ES-I3 (cell line): ENCODE measurements at regions not wholly inside any gene's neighbourhood (a gene's known extent, or its start where the extent isn't known, plus 50 kb on each side); places are given as distances from the start of the nearest gene placed in this dataset.
"Not testable (repeated sequence)": the region's sequence is repeated elsewhere in the genome, so short reads cannot be mapped to it uniquely, and the experiment has no call there.

Experiments
- H3K36me3 ChIP-seq: 2 replicates; pipeline ENCODE4 v1.6.1; 2013; ENCODE audit warnings: mild to moderate bottlenecking, low read length, control low read depth, moderate library complexity; ENCODE audit not compliant: insufficient read depth
- H3K4me1 ChIP-seq: 2 replicates; pipeline ENCODE4 v1.6.1; 2013; ENCODE audit warnings: mild to moderate bottlenecking, control low read depth, low read length; ENCODE audit not compliant: insufficient read depth
- H3K9ac ChIP-seq: 2 replicates; pipeline ENCODE4 v1.6.1; 2013; ENCODE audit warnings: low read depth, mild to moderate bottlenecking, low read length, moderate library complexity
- H3K9me3 ChIP-seq: 2 replicates; pipeline ENCODE4 v1.6.1; 2013; ENCODE audit warnings: mild to moderate bottlenecking, low read length, moderate library complexity; ENCODE audit not compliant: control insufficient read depth, insufficient read depth

DNA sequence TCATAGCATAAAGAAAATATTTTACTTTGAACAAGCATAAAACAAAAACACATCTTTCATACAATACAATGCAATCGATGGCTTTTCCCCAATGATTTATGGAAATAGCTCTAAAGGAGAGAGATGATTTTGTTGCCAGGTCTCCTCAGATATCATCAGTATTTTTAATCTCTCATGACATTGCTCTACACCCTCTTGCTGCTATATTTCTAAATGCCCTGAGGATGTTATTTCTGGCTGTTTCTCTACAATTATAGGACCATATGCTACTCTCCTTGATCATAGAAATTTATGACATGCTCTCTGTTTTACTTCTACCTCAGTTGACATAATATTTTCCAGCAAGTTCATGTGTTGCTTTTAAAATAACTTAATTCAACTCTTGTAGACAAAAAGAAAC is 654.9 kb upstream of the GBE1 start:
- Histone ChIP-seq H3K36me3 (no peaks in the 10 kb centered on the region), H3K9ac (no peak overlapping the region), H3K4me1 (peaks cover 5% of the 10 kb centered on the region; the same call in 1 of the 2 replicates), H3K9me3 (no peaks in the 10 kb centered on the region)

GRCh38 chr3:82413171-82413570 is 651.7 kb upstream of the GBE1 start:
- Histone ChIP-seq H3K4me1 (peaks cover 5% of the 10 kb centered on the region; the same call in 1 of the 2 replicates), H3K9ac (no peak overlapping the region), H3K36me3 (no peaks in the 10 kb centered on the region), H3K9me3 (no peaks in the 10 kb centered on the region)

GRCh38 chr3:82410366-82410765 is 648.9 kb upstream of the GBE1 start:
- H3K4me1 ChIP-seq = no peaks in the 10 kb centered on the region; the same call in 1 of the 2 replicates
- H3K9me3 ChIP-seq = no peaks in the 10 kb centered on the region
- H3K36me3 ChIP-seq = no peaks in the 10 kb centered on the region
- no peak overlapping the region for H3K9ac ChIP-seq

GRCh38 chr3:82409842-82410241 is 648.4 kb upstream of the GBE1 start:
- H3K9ac ChIP-seq = no peak overlapping the region
- no peaks in the 10 kb centered on the region for H3K36me3 ChIP-seq
- H3K4me1 ChIP-seq = no peaks in the 10 kb centered on the region; the same call in 1 of the 2 replicates
- H3K9me3 ChIP-seq = no peaks in the 10 kb centered on the region

GRCh38 chr3:82392203-82392775 is 630.8 kb upstream of the GBE1 start:
- no peaks in the 10 kb centered on the region for H3K4me1 ChIP-seq
- no peaks in the 10 kb centered on the region for H3K36me3 ChIP-seq
- no peak overlapping the region for H3K9ac ChIP-seq
- H3K9me3 ChIP-seq = no peaks in the 10 kb centered on the region

GRCh38 chr3:82390868-82391267 is 629.4 kb upstream of the GBE1 start:
- H3K9ac ChIP-seq = no peak overlapping the region
- H3K36me3 ChIP-seq = no peaks in the 10 kb centered on the region

GRCh38 chr3:82386647-82387046 is 625.2 kb upstream of the GBE1 start:
- no peaks in the 10 kb centered on the region for H3K36me3 ChIP-seq
- no peaks in the 10 kb centered on the region for H3K9me3 ChIP-seq
- no peak overlapping the region for H3K9ac ChIP-seq
- H3K4me1 ChIP-seq = no peaks in the 10 kb centered on the region

More at GRCh38 chr3:82390868-82391267, 629.4 kb upstream of the GBE1 start:
- Histone ChIP-seq H3K9me3 (no peaks in the 10 kb centered on the region), H3K4me1 (no peaks in the 10 kb centered on the region)

DNA sequence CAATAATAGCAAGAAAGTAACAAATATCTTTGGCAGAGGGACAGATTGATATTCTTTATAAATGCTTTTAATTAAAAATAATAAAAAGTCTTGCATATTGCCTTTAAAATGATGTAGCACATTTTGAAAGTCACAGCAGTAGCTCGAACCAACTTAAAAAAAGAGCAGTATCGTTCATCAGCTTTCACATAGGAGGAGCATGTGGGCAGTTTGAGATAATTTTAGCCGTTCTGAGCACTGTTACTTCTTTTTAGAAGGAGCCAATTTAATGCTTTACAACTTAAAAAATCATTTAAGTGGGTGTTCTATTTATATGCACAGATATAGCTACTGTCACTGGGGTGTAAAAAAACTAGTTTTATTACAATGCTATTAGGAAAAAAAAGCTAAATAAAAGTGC is 622.7 kb upstream of the GBE1 start:
- Histone ChIP-seq H3K36me3 (no peaks in the 10 kb centered on the region), H3K9ac (no peak overlapping the region), H3K4me1 (no peaks in the 10 kb centered on the region), H3K9me3 (no peaks in the 10 kb centered on the region; the same call in 1 of the 2 replicates)

GRCh38 chr3:82382831-82383230 is 621.4 kb upstream of the GBE1 start:
- Histone ChIP-seq H3K9me3 (peaks cover 4% of the 10 kb centered on the region; the same call in 1 of the 2 replicates), H3K9ac (no peak overlapping the region), H3K4me1 (no peaks in the 10 kb centered on the region), H3K36me3 (no peaks in the 10 kb centered on the region)

DNA sequence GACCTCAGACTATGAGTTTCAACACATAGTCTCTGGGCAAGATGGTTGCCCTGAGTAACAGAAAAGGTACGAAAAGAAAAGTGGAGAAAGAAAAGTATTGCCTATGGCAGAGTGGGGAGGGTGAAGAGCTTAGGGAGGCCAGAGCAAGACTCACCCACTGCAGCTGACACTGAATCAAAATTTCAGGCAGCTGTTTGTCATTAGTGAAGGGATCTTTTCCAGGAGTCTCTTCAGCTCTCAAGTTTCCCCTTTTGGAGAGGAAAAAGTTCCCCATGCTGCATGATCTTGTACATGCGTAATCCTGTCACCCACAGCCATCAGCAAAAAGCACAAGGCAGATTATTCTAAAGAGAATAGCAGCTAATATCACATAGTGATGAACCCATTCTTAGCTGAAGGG is 616.9 kb upstream of the GBE1 start:
- peaks cover 13% of the 10 kb centered on the region for H3K9me3 ChIP-seq
- H3K36me3 ChIP-seq = no peaks in the 10 kb centered on the region
- H3K4me1 ChIP-seq = no peaks in the 10 kb centered on the region
- H3K9ac ChIP-seq = no peak overlapping the region

- Histone ChIP-seq H3K9me3 (peaks cover 13% of the 10 kb centered on the region), H3K9ac (no peak overlapping the region), H3K36me3 (no peaks in the 10 kb centered on the region), H3K4me1 (no peaks in the 10 kb centered on the region)
Measured at GRCh38 chr3:82376883-82377282, 615.4 kb upstream of the GBE1 start.

DNA sequence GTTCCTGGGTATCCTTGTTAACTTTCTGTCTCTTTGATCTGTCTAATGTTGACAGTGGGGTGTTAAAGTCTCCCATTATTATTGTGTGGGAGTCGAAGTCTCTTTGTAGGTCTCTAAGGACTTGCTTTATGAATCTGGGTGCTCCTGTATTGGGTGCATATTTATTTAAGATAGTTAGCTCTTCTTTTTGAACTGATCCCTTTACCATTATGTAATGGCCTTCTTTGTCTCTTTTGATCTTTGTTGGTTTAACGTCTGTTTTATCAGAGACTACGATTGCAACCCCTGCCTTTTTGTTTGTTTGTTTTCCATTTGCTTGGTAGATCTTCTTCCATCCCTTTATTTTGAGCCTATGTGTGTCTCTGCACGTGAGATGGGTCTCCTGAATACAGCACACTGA is 612.4 kb upstream of the GBE1 start:
- H3K9ac ChIP-seq, H3K36me3 ChIP-seq, H3K4me1 ChIP-seq: not testable (repeated sequence)
- H3K9me3 ChIP-seq = peaks cover 13% of the 10 kb centered on the region

GRCh38 chr3:82364827-82365226 is 603.4 kb upstream of the GBE1 start:
- no peaks in the 10 kb centered on the region for H3K4me1 ChIP-seq
- H3K9ac ChIP-seq = no peak overlapping the region

DNA sequence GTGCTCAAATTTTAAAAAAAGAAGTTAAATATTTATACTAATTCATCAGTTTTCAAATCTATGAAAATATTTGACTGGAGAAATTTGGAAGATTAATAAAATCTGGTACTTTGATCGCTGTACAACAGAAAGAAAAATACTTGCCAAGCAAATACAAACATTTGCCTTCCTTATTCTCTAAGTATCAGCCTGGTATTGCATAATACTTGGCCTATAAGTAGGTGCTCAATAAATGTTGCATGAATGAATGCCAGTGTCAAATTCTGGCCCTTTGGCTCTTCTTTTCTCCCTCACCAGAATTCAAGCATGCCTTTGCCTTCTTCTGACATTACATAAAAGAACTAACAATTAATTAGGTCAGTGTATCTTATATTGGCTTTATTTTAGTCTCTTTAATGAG is 601.7 kb upstream of the GBE1 start:
- H3K9ac ChIP-seq = no peak overlapping the region
- no peaks in the 10 kb centered on the region for H3K36me3 ChIP-seq
- no peaks in the 10 kb centered on the region for H3K4me1 ChIP-seq
- H3K9me3 ChIP-seq = no peaks in the 10 kb centered on the region; the same call in 1 of the 2 replicates

More at GRCh38 chr3:82364827-82365226, 603.4 kb upstream of the GBE1 start:
- Histone ChIP-seq H3K36me3 (no peaks in the 10 kb centered on the region), H3K9me3 (no peaks in the 10 kb centered on the region; the same call in 1 of the 2 replicates)

DNA sequence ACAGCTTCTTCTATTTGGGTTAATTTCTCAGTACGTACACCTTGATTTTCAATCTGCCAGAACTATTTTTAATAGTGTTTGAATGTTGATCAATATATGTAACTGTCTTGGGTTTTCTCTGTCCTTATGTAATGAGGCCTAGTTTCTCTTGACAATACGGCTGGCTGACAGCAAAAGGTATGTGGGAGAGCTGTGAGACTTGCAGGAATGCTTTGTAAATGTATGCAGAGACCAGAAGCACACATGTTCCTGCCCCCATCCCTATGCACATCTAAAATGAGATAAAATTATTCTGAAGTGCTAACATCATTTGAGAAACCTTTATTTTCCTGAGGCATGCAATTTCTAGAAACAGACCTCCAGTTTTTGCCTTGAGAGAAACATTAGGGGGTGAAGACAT is 593.8 kb upstream of the GBE1 start:
- no peaks in the 10 kb centered on the region for H3K4me1 ChIP-seq
- H3K9me3 ChIP-seq = no peaks in the 10 kb centered on the region
- no peaks in the 10 kb centered on the region for H3K36me3 ChIP-seq
- no peak overlapping the region for H3K9ac ChIP-seq
